Mesenchymal stem cell (in vitro differentiated cells and primary cell): ENCODE measurements at regions not wholly inside any gene's neighbourhood (a gene's known extent, or its start where the extent isn't known, plus 50 kb on each side); places are given as distances from the start of the nearest gene placed in this dataset.

Experiments used
- DNase-seq: peaks from one replicate; pipeline ENCODE4 v3.0.0-alpha.2; 2013
- H2AFZ ChIP-seq: one replicate; pipeline ENCODE4 v1.6.1; 2013; ENCODE audit warnings: low read depth, mild to moderate bottlenecking, control low read depth, inconsistent platforms, low read length, moderate library complexity
- H2AK5ac ChIP-seq: 2 replicates; pipeline ENCODE4 v1.6.1; 2013; ENCODE audit warnings: low read length, moderate library complexity, mild to moderate bottlenecking, inconsistent platforms; ENCODE audit not compliant: severe bottlenecking
- H2BK120ac ChIP-seq: one replicate; pipeline ENCODE4 v1.6.1; 2013; ENCODE audit warnings: low read depth, mild to moderate bottlenecking, inconsistent platforms, low read length, moderate library complexity
- H2BK12ac ChIP-seq, 2 experiments: one replicate each; pipeline ENCODE4 v1.6.1; 2013; ENCODE audit warnings: inconsistent platforms in 2 of 2, low read length in 2 of 2, mild to moderate bottlenecking in 2 of 2, moderate library complexity in 2 of 2, control low read depth in 1 of 2
- H2BK15ac ChIP-seq: one replicate; pipeline ENCODE4 v1.6.1; 2013; ENCODE audit warnings: mild to moderate bottlenecking, low read depth, inconsistent platforms; ENCODE audit not compliant: poor library complexity, severe bottlenecking
- H2BK5ac ChIP-seq: 2 replicates; pipeline ENCODE4 v1.6.1; 2013; ENCODE audit warnings: low read depth, mild to moderate bottlenecking, low read length, control low read depth, inconsistent platforms; ENCODE audit not compliant: poor library complexity, severe bottlenecking
- H3K14ac ChIP-seq, 2 experiments: one replicate each; pipeline ENCODE4 v1.6.1; 2013; ENCODE audit warnings: inconsistent platforms in 2 of 2, low read length in 2 of 2, control low read depth in 1 of 2, mild to moderate bottlenecking in 1 of 2, moderate library complexity in 1 of 2
- H3K18ac ChIP-seq, 2 experiments: one replicate each; pipeline ENCODE4 v1.6.1; 2013; ENCODE audit warnings: inconsistent platforms in 2 of 2, low read length in 2 of 2, control low read depth in 1 of 2, low read depth in 1 of 2, mild to moderate bottlenecking in 1 of 2
- H3K23ac ChIP-seq, 2 experiments: one replicate each; pipeline ENCODE4 v1.6.1; 2013; ENCODE audit warnings: inconsistent platforms in 2 of 2, low read length in 2 of 2, mild to moderate bottlenecking in 2 of 2, moderate library complexity in 2 of 2, control low read depth in 1 of 2
- H3K27ac ChIP-seq: 2 replicates; pipeline ENCODE4 v1.5.1; 2013; ENCODE audit warnings: mild to moderate bottlenecking, moderate library complexity, low read length, control low read depth, inconsistent platforms; ENCODE audit not compliant: poor library complexity, severe bottlenecking
- H3K27me3 ChIP-seq, 2 experiments: 2 replicates each; pipeline versions ENCODE4 v1.6.1 to v1.7.0; 2013; ENCODE audit warnings: low read length in 2 of 2, mild to moderate bottlenecking in 2 of 2, moderate library complexity in 2 of 2, control low read depth in 1 of 2, inconsistent platforms in 1 of 2; ENCODE audit not compliant: control insufficient read depth in 1 of 2, insufficient read depth in 1 of 2
- H3K36me3 ChIP-seq, 2 experiments: 2 replicates each; pipeline versions ENCODE4 v1.6.1 to v1.7.0; 2013; ENCODE audit warnings: low read length in 2 of 2, control low read depth in 1 of 2, inconsistent platforms in 1 of 2, low read depth in 1 of 2, mild to moderate bottlenecking in 1 of 2; ENCODE audit not compliant: insufficient read depth in 2 of 2, control insufficient read depth in 1 of 2
- H3K4ac ChIP-seq, 2 experiments: one replicate each; pipeline ENCODE4 v1.6.1; 2013; ENCODE audit warnings: inconsistent platforms in 2 of 2, low read length in 2 of 2, mild to moderate bottlenecking in 2 of 2, moderate library complexity in 2 of 2, control low read depth in 1 of 2, low read depth in 1 of 2
- H3K4me1 ChIP-seq: 2 replicates; pipeline ENCODE4 v1.6.1; 2013; ENCODE audit warnings: low read depth, low read length, control low read depth; ENCODE audit not compliant: control insufficient read depth, insufficient read depth
- H3K4me2 ChIP-seq: 2 replicates; pipeline ENCODE4 v1.6.1; 2013; ENCODE audit warnings: low read length, mild to moderate bottlenecking, inconsistent platforms; ENCODE audit not compliant: poor library complexity, severe bottlenecking
- H3K4me3 ChIP-seq, 2 experiments: 2 replicates each; pipeline versions ENCODE4 v1.5.1 to v1.7.0; 2013; ENCODE audit warnings: low read length in 2 of 2, mild to moderate bottlenecking in 2 of 2, control low read depth in 1 of 2, low read depth in 1 of 2; ENCODE audit not compliant: insufficient read depth in 1 of 2
- H3K79me1 ChIP-seq: replicated peaks from 2 replicates; pipeline ENCODE4 v1.6.1; 2013; ENCODE audit warnings: mild to moderate bottlenecking, control low read depth, low read length, inconsistent platforms; ENCODE audit not compliant: poor library complexity, severe bottlenecking
- H3K9ac ChIP-seq: 2 replicates; pipeline ENCODE4 v1.7.0; 2013; ENCODE audit warnings: mild to moderate bottlenecking, low read length, moderate library complexity
- H3K9me3 ChIP-seq: 2 replicates; pipeline ENCODE4 v1.7.0; 2013; ENCODE audit warnings: mild to moderate bottlenecking, low read length; ENCODE audit not compliant: control insufficient read depth
- H4K8ac ChIP-seq: one replicate; pipeline ENCODE4 v1.6.1; 2013; ENCODE audit warnings: inconsistent platforms, mild to moderate bottlenecking, low read length, moderate library complexity
- H4K91ac ChIP-seq: one replicate; pipeline ENCODE4 v1.6.1; 2013; ENCODE audit warnings: mild to moderate bottlenecking, low read length, inconsistent platforms
- WGBS: methylation state at CpG from one replicate; pipeline ENCODE4 v1.1.7; 2013; ENCODE audit warnings: mixed read lengths; 5-methylcytosine and 5-hydroxymethylcytosine counted together

DNA sequence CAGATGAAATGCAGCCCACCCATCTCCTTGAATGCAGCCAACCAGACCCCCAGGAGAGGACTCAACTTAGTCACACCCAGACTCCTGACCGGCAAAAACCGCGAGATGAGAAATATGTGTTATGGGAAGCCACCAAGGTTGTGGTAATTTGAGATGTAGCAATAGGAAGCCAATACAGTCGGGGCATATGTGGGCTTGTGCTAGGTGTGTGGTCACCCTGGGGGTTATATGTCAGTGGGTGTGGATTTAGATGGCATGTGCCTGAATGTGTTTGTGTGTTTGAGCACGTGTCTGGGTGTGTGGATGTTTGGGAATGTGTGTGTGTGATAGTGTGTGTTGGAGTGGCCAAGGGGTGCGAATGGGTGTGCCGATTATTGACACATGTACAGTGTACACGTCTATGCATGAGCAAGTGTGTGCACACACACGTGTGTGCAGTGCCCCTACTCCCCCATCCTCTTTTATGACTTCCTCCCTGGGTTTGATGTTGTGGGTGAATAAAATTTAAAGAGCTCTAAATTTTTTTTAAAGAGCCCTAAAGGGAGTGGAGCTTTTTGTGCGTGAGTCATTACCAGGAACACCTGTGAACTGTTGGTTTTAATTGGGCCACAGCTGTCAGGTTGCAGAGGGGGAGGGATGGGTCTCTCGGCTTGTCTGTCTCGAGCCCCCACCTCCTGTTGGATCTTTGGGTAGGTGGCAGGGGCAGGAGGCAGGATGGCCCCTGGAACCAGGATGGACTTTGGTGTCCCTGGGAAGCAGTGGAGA lies 86.8 kb downstream of the LHX2 start:
- H3K27ac ChIP-seq, result no peak overlapping the region
- DNase-seq, result no peak
- no peak overlapping the region for H3K23ac ChIP-seq
- no peak overlapping the region for H2BK15ac ChIP-seq
- H3K79me1 ChIP-seq, result no peaks in the 10 kb centered on the region
- peaks cover 3% of the 10 kb centered on the region for H3K4me1 ChIP-seq
- no peak overlapping the region for H3K4me3 ChIP-seq
- 68% methylated on average over 10 of the region's 12 CpGs for WGBS
- no peak overlapping the region for H4K8ac ChIP-seq
- no peak overlapping the region for H3K9ac ChIP-seq
- H3K4ac ChIP-seq, result no peak overlapping the region
- no peaks in the 10 kb centered on the region for H3K36me3 ChIP-seq
- no peak overlapping the region for H3K14ac ChIP-seq
- H2BK120ac ChIP-seq, result no peak overlapping the region
- H3K18ac ChIP-seq, result no peak overlapping the region
- no peak overlapping the region for H2BK5ac ChIP-seq
- no peak overlapping the region for H3K4me2 ChIP-seq
- no peak overlapping the region for H4K91ac ChIP-seq
- peaks cover 40 to 70% of the 10 kb centered on the region in 2 experiments for H3K27me3 ChIP-seq
- H2AFZ ChIP-seq, result no peak overlapping the region
- H2AK5ac ChIP-seq, result no peak overlapping the region
- no peaks in the 10 kb centered on the region for H3K9me3 ChIP-seq
- H2BK12ac ChIP-seq, result no peak overlapping the region

DNA sequence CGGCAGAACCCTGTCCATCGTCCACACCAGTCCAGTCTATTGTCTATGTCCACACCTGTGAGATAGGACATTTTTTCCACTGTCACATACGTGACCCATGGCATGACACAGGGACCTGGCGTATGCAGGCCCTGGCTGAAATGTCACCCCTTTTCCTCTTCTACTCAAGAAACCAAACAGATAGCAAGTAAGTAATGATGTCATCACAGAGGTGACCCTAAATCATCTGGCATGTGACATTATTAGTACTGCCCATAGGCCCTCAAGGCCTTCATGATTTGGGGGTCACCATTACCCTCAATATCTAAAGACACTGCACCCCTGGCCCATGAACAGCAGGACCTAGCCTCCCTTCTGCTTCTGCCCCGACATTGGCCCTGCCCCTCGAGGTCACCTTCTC lies 88.3 kb downstream of the LHX2 start:
- no peak overlapping the region for H3K9ac ChIP-seq
- H3K4me3 ChIP-seq, result no peak overlapping the region
- H3K4me1 ChIP-seq, result peaks cover 3% of the 10 kb centered on the region
- H3K4ac ChIP-seq, result no peak overlapping the region
- no peak overlapping the region for H2BK12ac ChIP-seq
- H2BK15ac ChIP-seq, result no peak overlapping the region
- WGBS, result 67% methylated on average over 6 of the region's 6 CpGs
- no peak overlapping the region for H2AK5ac ChIP-seq
- no peaks in the 10 kb centered on the region for H3K9me3 ChIP-seq
- H2BK5ac ChIP-seq, result no peak overlapping the region
- H2BK120ac ChIP-seq, result no peak overlapping the region
- no peak overlapping the region for H4K8ac ChIP-seq
- no peaks in the 10 kb centered on the region for H3K79me1 ChIP-seq
- peaks cover 40 to 73% of the 10 kb centered on the region in 2 experiments for H3K27me3 ChIP-seq
- no peak overlapping the region for H4K91ac ChIP-seq
- DNase-seq, result no peak
- no peak overlapping the region for H3K14ac ChIP-seq
- H3K36me3 ChIP-seq, result no peaks in the 10 kb centered on the region
- H3K23ac ChIP-seq, result no peak overlapping the region
- H3K4me2 ChIP-seq, result no peak overlapping the region
- no peak overlapping the region for H3K18ac ChIP-seq
- no peak overlapping the region for H2AFZ ChIP-seq
- H3K27ac ChIP-seq, result no peak overlapping the region

DNA sequence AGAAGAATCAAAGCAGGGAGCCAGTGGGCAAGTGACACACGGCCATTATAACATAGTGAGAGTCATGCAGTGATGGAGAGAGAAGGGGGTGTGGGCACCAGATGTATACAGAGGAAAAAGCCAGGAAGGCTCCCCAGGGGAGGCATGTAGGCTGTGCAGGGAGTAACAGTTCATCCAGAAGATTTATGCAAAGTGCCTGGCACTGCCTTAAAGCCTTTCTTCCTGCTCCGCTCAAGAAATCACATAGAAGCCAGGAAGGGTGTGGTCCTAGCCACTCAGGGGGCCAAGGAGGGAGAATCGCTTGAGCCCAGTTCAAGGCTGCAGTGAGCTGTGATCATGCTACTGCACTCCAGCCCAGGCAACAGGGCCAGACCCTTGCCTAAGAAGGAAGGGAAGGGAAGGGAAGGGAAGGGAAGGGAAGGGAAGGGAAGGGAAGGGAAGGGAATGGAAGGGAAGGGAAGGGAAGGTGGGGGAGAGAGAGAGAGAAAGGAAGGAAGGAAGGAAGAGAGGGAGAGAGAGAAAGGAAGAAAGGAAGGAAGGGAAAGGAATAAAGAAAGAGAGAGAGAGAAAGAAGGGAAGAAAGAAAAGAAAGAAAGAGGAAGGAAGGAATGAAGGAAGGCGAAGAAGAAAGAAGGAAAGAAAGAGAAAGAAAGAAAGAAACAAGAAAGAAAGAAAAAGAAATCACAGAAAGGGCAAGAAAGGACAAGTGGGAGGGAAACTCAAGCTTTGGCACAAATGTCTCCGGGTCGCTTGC lies 89.8 kb downstream of the LHX2 start:
- Histone ChIP-seq H3K23ac (no peak overlapping the region), H2BK120ac (no peak overlapping the region), H3K9me3 (no peaks in the 10 kb centered on the region), H2BK15ac (no peak overlapping the region), H3K79me1 (no peaks in the 10 kb centered on the region), H3K14ac (no peak overlapping the region), H2AK5ac (no peak overlapping the region), H3K9ac (no peak overlapping the region), H3K4me2 (no peak overlapping the region), H3K4me3 (no peak overlapping the region), H3K4me1 (peaks cover 3% of the 10 kb centered on the region), H3K27me3 (peaks cover 36 to 72% of the 10 kb centered on the region in 2 experiments), H4K8ac (no peak overlapping the region), H4K91ac (no peak overlapping the region), H2AFZ (no peak overlapping the region), H3K18ac (no peak overlapping the region), H3K4ac (no peak overlapping the region), H3K27ac (no peak overlapping the region), H2BK12ac (no peak overlapping the region), H2BK5ac (no peak overlapping the region), H3K36me3 (no peaks in the 10 kb centered on the region)
- no peak for DNase-seq
- 77% methylated on average over 6 of the region's 6 CpGs for WGBS

DNA sequence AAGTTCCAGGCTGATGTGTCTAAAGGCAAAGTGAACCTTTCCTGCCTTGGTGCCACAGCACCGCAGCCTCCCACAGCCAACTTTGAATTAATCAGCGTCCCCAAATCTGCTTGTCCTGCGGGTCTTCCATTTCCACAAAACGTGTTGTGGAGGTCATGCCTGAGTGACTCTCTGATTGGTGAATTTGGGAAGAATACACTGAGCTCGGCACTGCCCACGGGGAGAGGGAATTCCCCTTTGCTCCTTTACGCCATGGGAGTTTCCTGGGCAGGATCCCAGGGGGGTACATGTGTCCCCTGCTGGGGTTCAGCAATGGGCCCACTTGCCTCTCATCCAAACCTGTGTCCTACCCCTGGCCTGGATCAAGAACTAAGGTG lies 90.4 kb downstream of the LHX2 start:
- Histone ChIP-seq H4K91ac (no peak overlapping the region), H3K79me1 (no peaks in the 10 kb centered on the region), H2BK120ac (no peak overlapping the region), H3K9me3 (no peaks in the 10 kb centered on the region), H3K27ac (no peak overlapping the region), H3K23ac (no peak overlapping the region), H2AK5ac (no peak overlapping the region), H3K27me3 (peaks cover 37 to 70% of the 10 kb centered on the region in 2 experiments), H2BK15ac (no peak overlapping the region), H3K36me3 (no peaks in the 10 kb centered on the region), H3K18ac (no peak overlapping the region), H4K8ac (no peak overlapping the region), H3K4me3 (no peak overlapping the region), H3K4me1 (peaks cover 3% of the 10 kb centered on the region), H2AFZ (no peak overlapping the region), H3K9ac (no peak overlapping the region), H2BK12ac (no peak overlapping the region), H3K4ac (no peak overlapping the region), H3K4me2 (no peak overlapping the region), H3K14ac (no peak overlapping the region), H2BK5ac (no peak overlapping the region)
- WGBS, result 64% methylated on average over 7 of the region's 7 CpGs
- DNase-seq, result no peak
